ENCODE measurements at regions not wholly inside any gene's neighbourhood (a gene's known extent, or its start where the extent isn't known, plus 50 kb on each side); places are given as distances from the start of the nearest gene placed in this dataset.
"Not testable (repeated sequence)": the region's sequence is repeated elsewhere in the genome, so short reads cannot be mapped to it uniquely, and the experiment has no call there.

DNA sequence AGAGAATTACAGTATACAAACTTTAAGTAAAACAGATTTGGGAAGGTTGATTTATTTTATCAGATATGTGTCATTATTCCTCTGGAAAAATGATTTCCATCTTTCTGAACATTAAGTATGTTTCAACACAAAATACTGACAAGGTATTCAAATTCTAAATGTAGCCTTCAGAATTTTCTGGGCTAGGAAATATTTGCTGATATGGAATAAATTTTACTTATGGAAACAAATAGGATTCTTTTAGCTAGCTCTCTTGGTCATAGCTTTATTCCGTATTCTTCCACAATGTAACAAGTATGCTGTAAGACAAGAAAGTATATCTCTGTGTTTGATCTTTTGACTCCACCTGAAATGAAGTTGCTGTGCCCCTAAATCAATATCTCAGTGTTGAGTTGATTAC lies 1125.2 kb upstream of the CITED2 start:
- H4K20me1 ChIP-seq (ENCODE audit: insufficient read depth, low read length) = no peaks in the 10 kb centered on the region
- no peaks in the 10 kb centered on the region for H3K9me3 ChIP-seq (ENCODE audit: low read depth, low read length)
- DNase-seq (ENCODE audit: insufficient read length, low spot score, missing footprints) = no peak
- no peaks in the 10 kb centered on the region for H3K27me3 ChIP-seq (ENCODE audit: insufficient read depth, low read length)
- H3K79me2 ChIP-seq (ENCODE audit: insufficient read depth, low read length) = no peaks in the 10 kb centered on the region
- H3K4me3 ChIP-seq (ENCODE audit: insufficient read depth, low read length) = no peak overlapping the region
- H3K27ac ChIP-seq (ENCODE audit: low read depth, low read length) = no peak overlapping the region
- H3K4me1 ChIP-seq (ENCODE audit: insufficient read depth, low read length) = peaks cover 3% of the 10 kb centered on the region
- no peaks in the 10 kb centered on the region for H3K36me3 ChIP-seq (ENCODE audit: insufficient read depth, low read length)
- H2AFZ ChIP-seq (ENCODE audit: low read length) = peak overlapping the region; percentile 56
- TF ChIP-seq CTCF (IDR thresholded peaks at IDR 0.05; ENCODE audit: extremely low read depth, low read depth, low read length) = no peak
- H3K4me2 ChIP-seq (ENCODE audit: insufficient read depth, low read length) = no peak overlapping the region

GRCh38 chr6:140494321-140495108 lies 1120.1 kb upstream of the CITED2 start:
- Histone ChIP-seq H3K79me2 (ENCODE audit: insufficient read depth, low read length) (no peaks in the 10 kb centered on the region), H3K27me3 (ENCODE audit: insufficient read depth, low read length) (no peaks in the 10 kb centered on the region), H3K9me3 (ENCODE audit: low read depth, low read length) (no peaks in the 10 kb centered on the region), H2AFZ (ENCODE audit: low read length) (peak overlapping the region; percentile 67), H4K20me1 (ENCODE audit: insufficient read depth, low read length) (no peaks in the 10 kb centered on the region), H3K4me2 (ENCODE audit: insufficient read depth, low read length) (peak overlapping the region; percentile 25), H3K4me1 (ENCODE audit: insufficient read depth, low read length) (peaks cover 5% of the 10 kb centered on the region), H3K4me3 (ENCODE audit: insufficient read depth, low read length) (no peak overlapping the region), H3K27ac (ENCODE audit: low read depth, low read length) (no peak overlapping the region), H3K36me3 (ENCODE audit: insufficient read depth, low read length) (no peaks in the 10 kb centered on the region)
- no peak for TF ChIP-seq CTCF (IDR thresholded peaks at IDR 0.05; ENCODE audit: extremely low read depth, low read depth, low read length)
- peak; percentile 8 for DNase-seq (ENCODE audit: insufficient read length, low spot score, missing footprints)

GRCh38 chr6:140493470-140493869 lies 1119.0 kb upstream of the CITED2 start:
- H3K4me3 ChIP-seq (ENCODE audit: insufficient read depth, low read length); H2AFZ ChIP-seq (ENCODE audit: low read length); H3K4me1 ChIP-seq (ENCODE audit: insufficient read depth, low read length); H3K4me2 ChIP-seq (ENCODE audit: insufficient read depth, low read length); H3K36me3 ChIP-seq (ENCODE audit: insufficient read depth, low read length); H3K27me3 ChIP-seq (ENCODE audit: insufficient read depth, low read length); H3K79me2 ChIP-seq (ENCODE audit: insufficient read depth, low read length); H4K20me1 ChIP-seq (ENCODE audit: insufficient read depth, low read length); H3K27ac ChIP-seq (ENCODE audit: low read depth, low read length); DNase-seq (ENCODE audit: insufficient read length, low spot score, missing footprints); H3K9me3 ChIP-seq (ENCODE audit: low read depth, low read length): not testable (repeated sequence)

GRCh38 chr6:140490081-140490480 lies 1115.6 kb upstream of the CITED2 start:
- H3K9me3 ChIP-seq (ENCODE audit: low read depth, low read length) = peaks cover 4% of the 10 kb centered on the region
- peak; percentile 58 for DNase-seq (ENCODE audit: insufficient read length, low spot score, missing footprints)
- H3K4me3 ChIP-seq (ENCODE audit: insufficient read depth, low read length) = no peak overlapping the region
- TF ChIP-seq CTCF (IDR thresholded peaks at IDR 0.05; ENCODE audit: extremely low read depth, low read depth, low read length) = no peak
- H3K27me3 ChIP-seq (ENCODE audit: insufficient read depth, low read length) = no peaks in the 10 kb centered on the region
- no peak overlapping the region for H3K4me2 ChIP-seq (ENCODE audit: insufficient read depth, low read length)
- H3K4me1 ChIP-seq (ENCODE audit: insufficient read depth, low read length) = peaks cover 26% of the 10 kb centered on the region
- H3K27ac ChIP-seq (ENCODE audit: low read depth, low read length) = no peak overlapping the region
- no peak overlapping the region for H2AFZ ChIP-seq (ENCODE audit: low read length)
- H3K79me2 ChIP-seq (ENCODE audit: insufficient read depth, low read length) = no peaks in the 10 kb centered on the region
- H3K36me3 ChIP-seq (ENCODE audit: insufficient read depth, low read length) = no peaks in the 10 kb centered on the region
- H4K20me1 ChIP-seq (ENCODE audit: insufficient read depth, low read length) = no peaks in the 10 kb centered on the region
